AG10803 (cell line): ENCODE measurements at regions not wholly inside any gene's neighbourhood (a gene's known extent, or its start where the extent isn't known, plus 50 kb on each side); places are given as distances from the start of the nearest gene placed in this dataset.
"Not testable (repeated sequence)": the region's sequence is repeated elsewhere in the genome, so short reads cannot be mapped to it uniquely, and the experiment has no call there.

Source experiments
- DNase-seq: peaks from one replicate; pipeline ENCODE4 v3.0.0; 2010; ENCODE audit warnings: low read depth
- H3K4me3 ChIP-seq: 2 replicates; pipeline ENCODE4 v1.5.1; 2011; ENCODE audit warnings: mild to moderate bottlenecking, low read length, control low read depth
- CTCF ChIP-seq: conservative IDR thresholded peaks from 2 replicates; pipeline ENCODE4 v1.5.1; 2011; ENCODE audit warnings: mild to moderate bottlenecking, low read length, control low read depth, inconsistent platforms

- H3K4me3 ChIP-seq: no peak overlapping the region
- DNase-seq: no peak
Observed at GRCh38 chr1:184181044-184181443, 129.5 kb downstream of the TSEN15 start.

GRCh38 chr1:184183919-184184318 lies 132.4 kb downstream of the TSEN15 start:
- H3K4me3 ChIP-seq: no peak overlapping the region
- DNase-seq: no peak
- no peak for TF ChIP-seq CTCF

More at GRCh38 chr1:184181044-184181443, 129.5 kb downstream of the TSEN15 start:
- TF ChIP-seq CTCF: no peak

- not testable (repeated sequence) for DNase-seq, H3K4me3 ChIP-seq
Observed at GRCh38 chr1:184184614-184185013, 133.1 kb downstream of the TSEN15 start.

GRCh38 chr1:184185347-184185746 lies 133.8 kb downstream of the TSEN15 start:
- TF ChIP-seq CTCF: no peak
- no peak overlapping the region for H3K4me3 ChIP-seq
- DNase-seq: no peak

GRCh38 chr1:184186167-184186566 lies 134.6 kb downstream of the TSEN15 start:
- no peak for DNase-seq
- TF ChIP-seq CTCF: no peak

GRCh38 chr1:184187097-184187496 lies 135.6 kb downstream of the TSEN15 start:
- no peak overlapping the region for H3K4me3 ChIP-seq
- TF ChIP-seq CTCF: no peak
- DNase-seq: no peak

More at GRCh38 chr1:184186167-184186566, 134.6 kb downstream of the TSEN15 start:
- H3K4me3 ChIP-seq: no peak overlapping the region

GRCh38 chr1:184188037-184188436 lies 136.5 kb downstream of the TSEN15 start:
- no peak for TF ChIP-seq CTCF

GRCh38 chr1:184189361-184189760 lies 137.8 kb downstream of the TSEN15 start:
- peak; percentile 20 for DNase-seq
- TF ChIP-seq CTCF: no peak
- H3K4me3 ChIP-seq: no peak overlapping the region

More at GRCh38 chr1:184188037-184188436, 136.5 kb downstream of the TSEN15 start:
- H3K4me3 ChIP-seq: no peak overlapping the region
- peak; percentile 84 for DNase-seq
